Peyer's patch (tissue), 4 donors: ENCODE measurements at regions not wholly inside any gene's neighbourhood (a gene's known extent, or its start where the extent isn't known, plus 50 kb on each side); places are given as distances from the start of the nearest gene placed in this dataset.

Source experiments
- DNase-seq, 3 donors: peaks; one replicate each; pipeline ENCODE4 v3.0.0-alpha.2; 2017 to 2019
- H3K27ac ChIP-seq, 4 donors: fragments of 200-600 bp; sonication (generic); one replicate each; pipeline ENCODE4 v1.5.1; 2016 to 2019
- H3K27me3 ChIP-seq, 2 donors: fragments of 200-600 bp; sonication (generic); one replicate each; pipeline ENCODE4 v1.5.1; 2019
- H3K36me3 ChIP-seq, 3 donors: fragments of 200-600 bp; sonication (generic); one replicate each; pipeline ENCODE4 v1.5.1; 2016 to 2019
- H3K4me1 ChIP-seq, 4 donors: fragments of 200-600 bp; sonication (generic); one replicate each; pipeline ENCODE4 v1.5.1; 2016 to 2019
- H3K4me3 ChIP-seq, 4 donors: fragments of 200-600 bp; sonication (generic); 1 replicate in 3 of 4; 2 replicates in 1 of 4; pipeline ENCODE4 v1.5.1; 2016 to 2019; ENCODE audit warnings: mild to moderate bottlenecking in 1 of 4
- H3K9me3 ChIP-seq, 4 donors: fragments of 200-600 bp; sonication (generic); one replicate each; pipeline ENCODE4 v1.5.1; 2016 to 2019; ENCODE audit warnings: mild to moderate bottlenecking in 1 of 4
- CTCF ChIP-seq, 6 experiments: fragments of 450-650 bp in 4 of 6; fragments of 200-600 bp in 2 of 6; sonication (generic) in 1 of 6; IDR thresholded peaks; one replicate each; pipeline ENCODE4 v1.5.1; 2017 to 2019; ENCODE audit warnings: antibody characterized with exemption in 6 of 6, mild to moderate bottlenecking in 3 of 6, moderate library complexity in 1 of 6
- POLR2A ChIP-seq, 2 donors: fragments of 450-650 bp; IDR thresholded peaks; one replicate each; pipeline ENCODE4 v1.5.1; 2017; ENCODE audit warnings: antibody characterized with exemption in 2 of 2, mild to moderate bottlenecking in 2 of 2, moderate library complexity in 2 of 2

GRCh38 chr14:104315169-104315568, 176.8 kb downstream of the KIF26A start:
- Histone ChIP-seq H3K9me3 (no peaks in the 10 kb centered on the region), H3K4me1 (no peaks in the 10 kb centered on the region), H3K27ac (no peak overlapping the region), H3K27me3 (no peaks in the 10 kb centered on the region), H3K4me3 (no peak overlapping the region), H3K36me3 (no peaks in the 10 kb centered on the region)
- DNase-seq: peak in 1 of 3 donors; percentile 25
- TF ChIP-seq POLR2A (IDR thresholded peaks at IDR 0.05): no peak
- no peak for TF ChIP-seq CTCF (IDR thresholded peaks at IDR 0.05)

DNA sequence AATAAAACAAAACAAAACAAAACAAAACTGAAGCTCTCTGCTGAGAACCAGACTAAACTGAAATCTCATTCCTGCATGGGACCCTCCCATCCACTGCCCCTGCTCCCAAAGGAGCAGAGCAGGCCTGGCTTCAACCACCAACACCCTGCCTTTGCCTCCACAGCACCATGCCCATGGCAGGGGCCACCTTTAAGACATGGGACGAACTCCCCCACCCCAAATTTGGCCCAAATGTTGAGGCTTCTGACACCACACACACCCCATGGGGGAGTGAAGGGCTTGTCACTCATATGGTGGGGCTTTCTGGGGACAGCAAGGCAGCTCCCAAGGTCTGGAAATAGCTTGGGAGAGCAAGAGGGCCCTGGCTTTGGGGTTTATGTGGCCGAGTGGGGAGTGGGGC, 177.2 kb downstream of the KIF26A start:
- Histone ChIP-seq H3K9me3 (no peaks in the 10 kb centered on the region), H3K27me3 (no peaks in the 10 kb centered on the region), H3K4me3 (no peak overlapping the region), H3K36me3 (no peaks in the 10 kb centered on the region), H3K27ac (peak overlapping the region in 2 of 4 donors; percentile 42 to 43), H3K4me1 (peaks cover 0 to 3% (median 0%) of the 10 kb centered on the region in 4 donors)
- DNase-seq: peak in 1 of 3 donors; percentile 30
- TF ChIP-seq CTCF (IDR thresholded peaks at IDR 0.05): no peak
- no peak for TF ChIP-seq POLR2A (IDR thresholded peaks at IDR 0.05)

DNA sequence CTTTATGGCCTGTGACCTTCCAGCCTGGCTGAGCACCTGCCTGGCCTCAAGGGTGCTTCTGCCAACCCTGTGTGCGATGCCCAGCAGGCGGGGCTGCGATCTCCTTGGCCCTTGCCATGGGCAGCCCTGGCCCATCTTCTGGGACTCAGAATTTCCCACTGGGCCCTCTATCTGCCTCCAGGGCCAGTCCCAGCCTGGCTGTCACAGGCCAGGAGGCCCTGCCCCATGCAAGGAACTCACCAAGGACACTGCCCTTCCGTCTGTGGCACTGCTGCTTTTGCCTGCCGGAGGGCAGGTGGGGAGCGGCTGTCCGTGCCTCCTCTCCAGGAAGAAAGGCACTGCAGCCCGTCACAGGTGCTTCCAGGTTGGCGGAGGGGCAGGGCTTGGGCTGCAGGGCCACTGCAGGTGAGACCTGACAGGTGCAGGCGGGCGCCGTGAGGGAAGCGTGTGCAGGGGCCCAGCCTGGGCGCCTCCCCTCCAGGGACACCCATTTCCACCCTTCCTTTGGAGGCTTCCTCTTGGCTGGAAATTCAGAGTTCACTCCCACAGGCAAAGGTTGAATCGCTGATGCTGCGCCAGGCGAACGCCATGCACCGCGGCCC, 177.8 kb downstream of the KIF26A start:
- Histone ChIP-seq H3K36me3 (no peaks in the 10 kb centered on the region), H3K9me3 (no peaks in the 10 kb centered on the region), H3K4me3 (peak overlapping the region in 1 of 4 donors; percentile 17), H3K27ac (peak overlapping the region in 2 of 4 donors; percentile 42 to 43), H3K27me3 (no peaks in the 10 kb centered on the region), H3K4me1 (peaks cover 0 to 6% (median 0%) of the 10 kb centered on the region in 4 donors)
- DNase-seq: peak in 2 of 3 donors; percentile 59 to 81
- TF ChIP-seq POLR2A (IDR thresholded peaks at IDR 0.05) (no peak), CTCF (IDR thresholded peaks at IDR 0.05) (peak in 1 of 6 experiments; percentile 21)

- Histone ChIP-seq H3K4me1 (peaks cover 0 to 6% (median 0%) of the 10 kb centered on the region in 4 donors), H3K9me3 (no peaks in the 10 kb centered on the region), H3K4me3 (peak overlapping the region in 1 of 4 donors; percentile 17), H3K36me3 (no peaks in the 10 kb centered on the region), H3K27ac (peak overlapping the region in 2 of 4 donors; percentile 42 to 43), H3K27me3 (no peaks in the 10 kb centered on the region)
- DNase-seq: peak in 1 of 3 donors; percentile 38
- TF ChIP-seq CTCF (IDR thresholded peaks at IDR 0.05) (no peak), POLR2A (IDR thresholded peaks at IDR 0.05) (no peak)
These were observed 178.5 kb downstream of the KIF26A start for GRCh38 chr14:104316723-104317491.

- Histone ChIP-seq H3K27me3 (no peaks in the 10 kb centered on the region), H3K9me3 (no peaks in the 10 kb centered on the region), H3K27ac (no peak overlapping the region), H3K4me1 (peaks cover 0 to 6% (median 0%) of the 10 kb centered on the region in 4 donors), H3K4me3 (no peak overlapping the region), H3K36me3 (no peaks in the 10 kb centered on the region)
- no peak for TF ChIP-seq POLR2A (IDR thresholded peaks at IDR 0.05)
- TF ChIP-seq CTCF (IDR thresholded peaks at IDR 0.05): no peak
- DNase-seq: peak in 1 of 3 donors; percentile 33
These were observed 179.1 kb downstream of the KIF26A start for GRCh38 chr14:104317492-104317805.
